MM.1S (cell line): ENCODE measurements at regions not wholly inside any gene's neighbourhood (a gene's known extent, or its start where the extent isn't known, plus 50 kb on each side); places are given as distances from the start of the nearest gene placed in this dataset.

Source experiments
- DNase-seq: peaks from one replicate; pipeline ENCODE4 v3.0.0-alpha.2; 2015
- H2AFZ ChIP-seq: fragments of 300-600 bp; sonication (generic); 2 replicates; pipeline ENCODE4 v1.6.0; 2016; ENCODE audit warnings: antibody characterized with exemption, low read length
- H3F3A ChIP-seq: fragments of 300-600 bp; sonication (generic); 2 replicates; pipeline ENCODE4 v1.6.1; 2016; ENCODE audit warnings: mild to moderate bottlenecking, antibody characterized with exemption, low read length, moderate library complexity, mixed read lengths; ENCODE audit not compliant: insufficient read depth
- H3K27ac ChIP-seq: fragments of 300-600 bp; sonication (generic); 2 replicates; pipeline ENCODE4 v1.5.1; 2016; ENCODE audit warnings: mild to moderate bottlenecking, low read length
- H3K27me3 ChIP-seq: fragments of 300-600 bp; sonication (generic); replicated peaks from 2 replicates; pipeline ENCODE4 v1.6.0; 2016; ENCODE audit warnings: low read length; ENCODE audit not compliant: insufficient read depth
- H3K36me3 ChIP-seq: fragments of 300-600 bp; sonication (generic); replicated peaks from 2 replicates; pipeline ENCODE4 v1.6.1; 2016; ENCODE audit warnings: mild to moderate bottlenecking, low read length, mixed read lengths; ENCODE audit not compliant: insufficient read depth
- H3K4me1 ChIP-seq: fragments of 300-600 bp; sonication (generic); 2 replicates; pipeline ENCODE4 v1.6.1; 2016; ENCODE audit warnings: low read length, mixed read lengths
- H3K4me2 ChIP-seq: fragments of 300-600 bp; sonication (generic); 2 replicates; pipeline ENCODE4 v1.6.0; 2016; ENCODE audit warnings: low read depth, low read length
- H3K4me3 ChIP-seq: fragments of 300-600 bp; sonication (generic); 2 replicates; pipeline ENCODE4 v1.5.1; 2016; ENCODE audit warnings: low read length, mixed read lengths
- H3K79me2 ChIP-seq: fragments of 300-600 bp; sonication (generic); 2 replicates; pipeline ENCODE4 v1.6.1; 2016; ENCODE audit warnings: mixed run types, low read length, mixed read lengths
- H3K9ac ChIP-seq: fragments of 300-600 bp; sonication (generic); 2 replicates; pipeline ENCODE4 v1.6.1; 2016; ENCODE audit warnings: low read length, mixed read lengths
- H3K9me2 ChIP-seq: fragments of 300-600 bp; sonication (generic); replicated peaks from 2 replicates; pipeline ENCODE4 v1.6.1; 2016; ENCODE audit warnings: mild to moderate bottlenecking, low read length, mixed read lengths; ENCODE audit not compliant: insufficient read depth
- H3K9me3 ChIP-seq: fragments of 300-600 bp; sonication (generic); replicated peaks from 2 replicates; pipeline ENCODE4 v1.6.1; 2016; ENCODE audit warnings: mild to moderate bottlenecking, low read length, mixed read lengths; ENCODE audit not compliant: insufficient read depth
- H4K20me1 ChIP-seq: fragments of 300-600 bp; sonication (generic); 2 replicates; pipeline ENCODE4 v1.6.1; 2016; ENCODE audit warnings: mild to moderate bottlenecking, low read length, moderate library complexity, mixed read lengths; ENCODE audit not compliant: insufficient read depth
- CTCF ChIP-seq: fragments of 300-600 bp; sonication (generic); IDR thresholded peaks from 2 replicates; pipeline ENCODE4 v1.5.1; 2016; ENCODE audit warnings: antibody characterized with exemption, low read length, mixed read lengths
- EZH2 ChIP-seq: fragments of 300-600 bp; sonication (generic); optimal IDR thresholded peaks from 2 replicates; pipeline ENCODE3; 2017; ENCODE audit warnings: low read depth, mild to moderate bottlenecking, antibody characterized with exemption, low read length, mixed read lengths
- EZH2phosphoT487 ChIP-seq: fragments of 300-600 bp; sonication (generic); IDR thresholded peaks from 2 replicates; pipeline ENCODE4 v1.6.1; 2018; ENCODE audit warnings: antibody characterized with exemption, low read length

GRCh38 chr7:138400400-138400886 lies 59.6 kb upstream of the TRIM24 start:
- no peak overlapping the region for H3K27ac ChIP-seq
- no peaks in the 10 kb centered on the region for H3K27me3 ChIP-seq
- H3K4me3 ChIP-seq, result no peak overlapping the region
- TF ChIP-seq CTCF, result no peak
- TF ChIP-seq EZH2phosphoT487, result no peak
- TF ChIP-seq EZH2, result no peak
- no peaks in the 10 kb centered on the region for H4K20me1 ChIP-seq
- no peaks in the 10 kb centered on the region for H3K36me3 ChIP-seq
- DNase-seq, result no peak
- H3F3A ChIP-seq, result no peaks in the 10 kb centered on the region
- H3K9ac ChIP-seq, result no peak overlapping the region
- H2AFZ ChIP-seq, result no peak overlapping the region
- H3K79me2 ChIP-seq, result no peaks in the 10 kb centered on the region
- no peaks in the 10 kb centered on the region for H3K4me1 ChIP-seq
- H3K9me3 ChIP-seq, result no peaks in the 10 kb centered on the region
- H3K4me2 ChIP-seq, result no peak overlapping the region
- H3K9me2 ChIP-seq, result no peaks in the 10 kb centered on the region

DNA sequence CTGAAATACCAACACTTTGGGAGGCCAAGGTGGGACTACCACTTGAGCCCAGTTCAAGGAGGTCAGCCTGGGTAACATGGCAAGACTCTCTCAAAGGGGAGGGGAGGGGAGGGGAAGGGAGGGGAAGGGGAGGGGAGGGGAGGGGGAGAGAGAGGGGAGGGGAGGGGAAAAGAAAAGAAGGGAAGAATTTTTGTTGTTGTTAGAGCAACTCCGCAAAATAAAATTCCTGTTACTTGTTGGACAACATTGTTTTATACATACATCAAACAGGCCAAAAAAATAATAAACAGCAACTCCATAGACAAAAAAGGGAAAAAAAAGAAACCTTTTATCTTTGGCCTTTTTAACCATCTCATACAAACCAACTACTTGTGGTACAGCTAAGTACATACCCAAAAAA lies 57.3 kb upstream of the TRIM24 start:
- Histone ChIP-seq H3K4me3 (no peak overlapping the region), H3K9me3 (no peaks in the 10 kb centered on the region), H2AFZ (no peak overlapping the region), H3K27me3 (no peaks in the 10 kb centered on the region), H4K20me1 (no peaks in the 10 kb centered on the region), H3K79me2 (no peaks in the 10 kb centered on the region), H3K9ac (no peak overlapping the region), H3K36me3 (no peaks in the 10 kb centered on the region), H3K4me1 (no peaks in the 10 kb centered on the region), H3K4me2 (no peak overlapping the region), H3K27ac (no peak overlapping the region), H3F3A (no peaks in the 10 kb centered on the region), H3K9me2 (no peaks in the 10 kb centered on the region)
- TF ChIP-seq EZH2 (no peak), CTCF (no peak), EZH2phosphoT487 (no peak)
- no peak for DNase-seq

DNA sequence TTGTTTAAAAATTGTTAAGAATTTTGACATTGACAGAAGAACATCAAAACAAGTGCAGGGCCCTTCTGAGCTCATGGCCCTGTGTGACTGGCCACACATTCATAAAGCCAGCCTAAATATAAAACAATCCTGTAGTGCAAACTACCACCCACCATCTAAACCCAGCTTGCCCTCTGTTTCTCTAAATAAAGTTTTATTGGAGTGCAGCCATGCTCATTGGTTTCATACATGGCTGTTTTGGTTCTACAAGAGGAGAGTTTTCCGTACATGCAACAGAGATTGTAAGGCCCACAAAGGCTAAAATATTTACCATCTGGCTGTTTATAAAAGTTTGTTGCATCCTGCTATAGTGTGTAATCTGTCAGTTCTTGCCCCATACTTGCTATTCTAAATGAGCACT lies 54.6 kb upstream of the TRIM24 start:
- Histone ChIP-seq H3K4me2 (no peak overlapping the region), H3K9me3 (no peaks in the 10 kb centered on the region), H4K20me1 (no peaks in the 10 kb centered on the region), H3K79me2 (no peaks in the 10 kb centered on the region), H3K36me3 (no peaks in the 10 kb centered on the region), H3F3A (no peaks in the 10 kb centered on the region), H3K9ac (no peak overlapping the region), H3K9me2 (no peaks in the 10 kb centered on the region), H3K4me1 (no peaks in the 10 kb centered on the region), H3K27me3 (no peaks in the 10 kb centered on the region), H2AFZ (no peak overlapping the region), H3K27ac (no peak overlapping the region), H3K4me3 (no peak overlapping the region)
- TF ChIP-seq CTCF (no peak), EZH2 (no peak), EZH2phosphoT487 (no peak)
- DNase-seq, result no peak
